ENCODE measurements at regions not wholly inside any gene's neighbourhood (a gene's known extent, or its start where the extent isn't known, plus 50 kb on each side); places are given as distances from the start of the nearest gene placed in this dataset.

DNA sequence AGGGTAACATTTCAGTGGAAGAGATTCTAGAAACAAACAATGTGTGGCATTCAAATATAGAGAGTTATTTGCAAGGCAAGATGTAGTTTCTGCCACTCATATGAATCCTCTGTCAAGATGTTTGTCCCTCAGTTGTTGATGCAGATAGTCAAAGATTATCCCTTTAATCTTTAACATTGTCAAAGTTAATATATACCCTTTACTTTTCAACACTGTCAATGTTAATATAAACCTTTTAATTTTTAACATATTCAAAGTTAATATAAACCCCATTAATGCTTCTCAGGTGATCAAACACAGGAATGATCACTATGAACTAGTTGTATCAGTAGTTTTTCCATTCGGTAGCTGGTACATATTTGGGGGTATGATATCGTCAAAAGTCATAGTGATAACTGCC lies 51.9 kb upstream of the PICALM start:
- TF ChIP-seq, protein P1, sequence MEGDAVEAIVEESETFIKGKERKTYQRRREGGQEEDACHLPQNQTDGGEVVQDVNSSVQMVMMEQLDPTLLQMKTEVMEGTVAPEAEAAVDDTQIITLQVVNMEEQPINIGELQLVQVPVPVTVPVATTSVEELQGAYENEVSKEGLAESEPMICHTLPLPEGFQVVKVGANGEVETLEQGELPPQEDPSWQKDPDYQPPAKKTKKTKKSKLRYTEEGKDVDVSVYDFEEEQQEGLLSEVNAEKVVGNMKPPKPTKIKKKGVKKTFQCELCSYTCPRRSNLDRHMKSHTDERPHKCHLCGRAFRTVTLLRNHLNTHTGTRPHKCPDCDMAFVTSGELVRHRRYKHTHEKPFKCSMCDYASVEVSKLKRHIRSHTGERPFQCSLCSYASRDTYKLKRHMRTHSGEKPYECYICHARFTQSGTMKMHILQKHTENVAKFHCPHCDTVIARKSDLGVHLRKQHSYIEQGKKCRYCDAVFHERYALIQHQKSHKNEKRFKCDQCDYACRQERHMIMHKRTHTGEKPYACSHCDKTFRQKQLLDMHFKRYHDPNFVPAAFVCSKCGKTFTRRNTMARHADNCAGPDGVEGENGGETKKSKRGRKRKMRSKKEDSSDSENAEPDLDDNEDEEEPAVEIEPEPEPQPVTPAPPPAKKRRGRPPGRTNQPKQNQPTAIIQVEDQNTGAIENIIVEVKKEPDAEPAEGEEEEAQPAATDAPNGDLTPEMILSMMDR (IDR thresholded peaks at IDR 0.05): no peak
- TF ChIP-seq POLR2AphosphoS5 (IDR thresholded peaks at IDR 0.05; ENCODE audit: insufficient read depth in 1 of 2, low read depth in 1 of 2): no peak
- TF ChIP-seq POLR2A (IDR thresholded peaks at IDR 0.05): no peak
